ENCODE measurements at regions not wholly inside any gene's neighbourhood (a gene's known extent, or its start where the extent isn't known, plus 50 kb on each side); places are given as distances from the start of the nearest gene placed in this dataset.

- Histone ChIP-seq H3K79me2 (ENCODE audit: low read depth) (no peaks in the 10 kb centered on the region), H3K9ac (no peak overlapping the region), H3K9me3 (ENCODE audit: low read depth) (no peaks in the 10 kb centered on the region), H3K4me2 (no peak overlapping the region), H3K4me1 (no peaks in the 10 kb centered on the region), H3F3A (ENCODE audit: low read depth) (no peaks in the 10 kb centered on the region), H4K20me1 (ENCODE audit: low read depth) (no peaks in the 10 kb centered on the region), H3K4me3 (no peak overlapping the region), H3K27ac (no peak overlapping the region), H3K27me3 (no peaks in the 10 kb centered on the region), H3K36me3 (no peaks in the 10 kb centered on the region), H2AFZ (replicated peaks) (no peak overlapping the region)
- Mint-ChIP-seq H3K4me1 (no peaks in the 10 kb centered on the region), H3K27ac (no peak overlapping the region), H3K27me3 (ENCODE audit: insufficient read depth, low read depth) (no peaks in the 10 kb centered on the region), H3K9me3 (no peaks in the 10 kb centered on the region), H3K36me3 (peaks cover 9% of the 10 kb centered on the region), H3K4me3 (no peak overlapping the region)
- DNase-seq (ENCODE audit: low spot score): no peak
- TF ChIP-seq EZH2phosphoT487 (IDR thresholded peaks at IDR 0.05) (no peak), CTCF (IDR thresholded peaks at IDR 0.05) (no peak), EZH2 (IDR thresholded peaks at IDR 0.05) (no peak)
Observed at GRCh38 chr2:196314157-196314556, 142.8 kb upstream of the STK17B start.

GRCh38 chr2:196314780-196315179, 143.4 kb upstream of the STK17B start:
- no peak overlapping the region for H3K4me3 Mint-ChIP-seq
- TF ChIP-seq CTCF (IDR thresholded peaks at IDR 0.05) (no peak), EZH2 (IDR thresholded peaks at IDR 0.05) (no peak), EZH2phosphoT487 (IDR thresholded peaks at IDR 0.05) (no peak)
- Histone ChIP-seq H3K9me3 (ENCODE audit: low read depth) (no peaks in the 10 kb centered on the region), H3K4me3 (no peak overlapping the region), H3K36me3 (no peaks in the 10 kb centered on the region), H4K20me1 (ENCODE audit: low read depth) (no peaks in the 10 kb centered on the region), H3K4me2 (no peak overlapping the region), H3K79me2 (ENCODE audit: low read depth) (no peaks in the 10 kb centered on the region), H2AFZ (replicated peaks) (no peak overlapping the region), H3K4me1 (no peaks in the 10 kb centered on the region), H3F3A (ENCODE audit: low read depth) (no peaks in the 10 kb centered on the region), H3K27ac (no peak overlapping the region), H3K9ac (no peak overlapping the region), H3K27me3 (no peaks in the 10 kb centered on the region)
- H3K36me3 Mint-ChIP-seq: peaks cover 12% of the 10 kb centered on the region
- H3K4me1 Mint-ChIP-seq: no peaks in the 10 kb centered on the region
- no peak overlapping the region for H3K27ac Mint-ChIP-seq
- H3K9me3 Mint-ChIP-seq: no peaks in the 10 kb centered on the region
- DNase-seq (ENCODE audit: low spot score): no peak
- H3K27me3 Mint-ChIP-seq (ENCODE audit: insufficient read depth, low read depth): no peaks in the 10 kb centered on the region

GRCh38 chr2:196315388-196316049, 144.1 kb upstream of the STK17B start:
- Mint-ChIP-seq H3K4me3 (no peak overlapping the region), H3K27ac (no peak overlapping the region), H3K27me3 (ENCODE audit: insufficient read depth, low read depth) (no peaks in the 10 kb centered on the region), H3K4me1 (no peaks in the 10 kb centered on the region), H3K9me3 (no peaks in the 10 kb centered on the region), H3K36me3 (peaks cover 12% of the 10 kb centered on the region)
- Histone ChIP-seq H3K4me3 (no peak overlapping the region), H3K27me3 (no peaks in the 10 kb centered on the region), H2AFZ (replicated peaks) (no peak overlapping the region), H3K4me2 (no peak overlapping the region), H3K79me2 (ENCODE audit: low read depth) (no peaks in the 10 kb centered on the region), H3K27ac (no peak overlapping the region), H4K20me1 (ENCODE audit: low read depth) (no peaks in the 10 kb centered on the region), H3K9me3 (ENCODE audit: low read depth) (no peaks in the 10 kb centered on the region), H3F3A (ENCODE audit: low read depth) (no peaks in the 10 kb centered on the region), H3K36me3 (no peaks in the 10 kb centered on the region), H3K9ac (no peak overlapping the region), H3K4me1 (no peaks in the 10 kb centered on the region)
- TF ChIP-seq EZH2phosphoT487 (IDR thresholded peaks at IDR 0.05): no peak
- TF ChIP-seq CTCF (IDR thresholded peaks at IDR 0.05): no peak
- TF ChIP-seq EZH2 (IDR thresholded peaks at IDR 0.05): no peak
- no peak for DNase-seq (ENCODE audit: low spot score)
